ENCODE measurements at regions not wholly inside any gene's neighbourhood (a gene's known extent, or its start where the extent isn't known, plus 50 kb on each side); places are given as distances from the start of the nearest gene placed in this dataset.

DNA sequence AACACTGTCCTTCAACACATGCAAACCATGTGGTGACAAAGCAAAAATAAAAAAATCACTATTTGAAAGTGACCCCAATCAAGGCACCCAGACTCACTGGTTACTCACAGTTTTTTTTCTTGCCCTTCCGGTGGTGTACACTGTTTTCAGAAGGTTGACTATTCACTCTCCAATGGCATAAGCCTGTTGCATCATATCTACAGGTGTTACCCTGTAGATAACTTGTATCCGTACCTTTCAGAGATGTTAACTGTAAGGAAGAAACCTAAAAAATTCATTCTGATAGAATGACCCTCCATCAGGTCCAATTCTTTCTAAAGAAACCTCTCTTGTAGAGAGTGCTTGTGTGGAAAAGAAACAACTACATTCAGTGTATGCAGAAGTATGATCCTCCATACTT is 193.6 kb upstream of the RASA1 start:
- H3K9ac ChIP-seq (ENCODE audit: insufficient read depth, low read length, poor library complexity, severe bottlenecking): no peak overlapping the region
- H3K9me3 Mint-ChIP-seq: no peaks in the 10 kb centered on the region
- no peaks in the 10 kb centered on the region for H3K27me3 ChIP-seq (ENCODE audit: control insufficient read depth in 2 of 2, insufficient read depth in 2 of 2, low read length in 2 of 2)
- H3K27ac Mint-ChIP-seq: no peak overlapping the region
- no peak overlapping the region for H3K4me2 ChIP-seq (replicated peaks; ENCODE audit: extremely low read depth, low read length, poor library complexity, severe bottlenecking)
- DNase-seq: no peak
- H3K4me1 ChIP-seq (ENCODE audit: control insufficient read depth in 1 of 2, insufficient read depth in 2 of 2, low read length in 2 of 2): peaks cover 0 to under 1% of the 10 kb centered on the region in 2 donors
- WGBS (ENCODE audit: insufficient coverage): no CpG with 5 or more reads among the region's 2 CpGs
- H3K4me3 ChIP-seq (replicated peaks in 1 of 3; ENCODE audit: low read depth in 2 of 3, low read length in 3 of 3): no peak overlapping the region
- no peak overlapping the region for H2AFZ ChIP-seq (ENCODE audit: insufficient read depth, low read depth, low read length, poor library complexity, severe bottlenecking)
- intact Hi-C loops (cut with micrococcal nuclease): no loop called here
- no peaks in the 10 kb centered on the region for H3K36me3 Mint-ChIP-seq
- H3K27ac ChIP-seq (ENCODE audit: low read depth in 1 of 2, low read length in 2 of 2): no peak overlapping the region
- peaks cover 9% of the 10 kb centered on the region for H3K4me1 Mint-ChIP-seq
- no peaks in the 10 kb centered on the region for H3K9me3 ChIP-seq (replicated peaks in 1 of 2; ENCODE audit: control insufficient read depth in 1 of 2, insufficient read depth in 1 of 2, low read length in 2 of 2)
- H4K20me1 ChIP-seq (ENCODE audit: insufficient read depth, low read length): no peaks in the 10 kb centered on the region
- H3K4me3 Mint-ChIP-seq: no peak overlapping the region
- no peaks in the 10 kb centered on the region for H3K27me3 Mint-ChIP-seq (ENCODE audit: low read depth in 3 of 3)
- no peaks in the 10 kb centered on the region for H3K36me3 ChIP-seq (replicated peaks in 1 of 2; ENCODE audit: control insufficient read depth in 1 of 2, insufficient read depth in 2 of 2, low read length in 2 of 2)
- no peak for TF ChIP-seq CTCF (IDR thresholded peaks at IDR 0.05)
- H3K79me2 ChIP-seq (ENCODE audit: insufficient read depth, low read length): no peaks in the 10 kb centered on the region

- peaks cover 15% of the 10 kb centered on the region for H3K4me1 Mint-ChIP-seq
- intact Hi-C loops (cut with micrococcal nuclease): no loop called here
- H3K27ac ChIP-seq (ENCODE audit: low read depth in 1 of 2, low read length in 2 of 2): no peak overlapping the region
These were observed 192.6 kb upstream of the RASA1 start for GRCh38 chr5:87074934-87075541.

More at GRCh38 chr5:87074934-87075541, 192.6 kb upstream of the RASA1 start:
- H3K36me3 ChIP-seq (replicated peaks in 1 of 2; ENCODE audit: control insufficient read depth in 1 of 2, insufficient read depth in 2 of 2, low read length in 2 of 2): no peaks in the 10 kb centered on the region
- WGBS (ENCODE audit: insufficient coverage): no CpG with 5 or more reads among the region's 2 CpGs
- Mint-ChIP-seq H3K27me3 (ENCODE audit: low read depth in 3 of 3) (no peaks in the 10 kb centered on the region), H3K9me3 (no peaks in the 10 kb centered on the region), H3K36me3 (no peaks in the 10 kb centered on the region), H3K4me3 (no peak overlapping the region), H3K27ac (peak overlapping the region in 2 of 7 donors; percentile 48 to 60)
- peaks cover 4 to 10% of the 10 kb centered on the region in 2 donors for H3K4me1 ChIP-seq (ENCODE audit: control insufficient read depth in 1 of 2, insufficient read depth in 2 of 2, low read length in 2 of 2)
- no peak for DNase-seq
- H3K4me3 ChIP-seq (replicated peaks in 1 of 3; ENCODE audit: low read depth in 2 of 3, low read length in 3 of 3): no peak overlapping the region
- H3K4me2 ChIP-seq (replicated peaks; ENCODE audit: extremely low read depth, low read length, poor library complexity, severe bottlenecking): no peak overlapping the region
- no peak for TF ChIP-seq CTCF (IDR thresholded peaks at IDR 0.05)
- no peaks in the 10 kb centered on the region for H3K79me2 ChIP-seq (ENCODE audit: insufficient read depth, low read length)
- peak overlapping the region; percentile 3 for H2AFZ ChIP-seq (ENCODE audit: insufficient read depth, low read depth, low read length, poor library complexity, severe bottlenecking)
- H4K20me1 ChIP-seq (ENCODE audit: insufficient read depth, low read length): no peaks in the 10 kb centered on the region
- no peaks in the 10 kb centered on the region for H3K9me3 ChIP-seq (replicated peaks in 1 of 2; ENCODE audit: control insufficient read depth in 1 of 2, insufficient read depth in 1 of 2, low read length in 2 of 2)
- no peak overlapping the region for H3K9ac ChIP-seq (ENCODE audit: insufficient read depth, low read length, poor library complexity, severe bottlenecking)
- H3K27me3 ChIP-seq (ENCODE audit: control insufficient read depth in 2 of 2, insufficient read depth in 2 of 2, low read length in 2 of 2): no peaks in the 10 kb centered on the region

All from CD14-positive monocyte (primary cell).